ENCODE measurements at regions not wholly inside any gene's neighbourhood (a gene's known extent, or its start where the extent isn't known, plus 50 kb on each side); places are given as distances from the start of the nearest gene placed in this dataset.

DNA sequence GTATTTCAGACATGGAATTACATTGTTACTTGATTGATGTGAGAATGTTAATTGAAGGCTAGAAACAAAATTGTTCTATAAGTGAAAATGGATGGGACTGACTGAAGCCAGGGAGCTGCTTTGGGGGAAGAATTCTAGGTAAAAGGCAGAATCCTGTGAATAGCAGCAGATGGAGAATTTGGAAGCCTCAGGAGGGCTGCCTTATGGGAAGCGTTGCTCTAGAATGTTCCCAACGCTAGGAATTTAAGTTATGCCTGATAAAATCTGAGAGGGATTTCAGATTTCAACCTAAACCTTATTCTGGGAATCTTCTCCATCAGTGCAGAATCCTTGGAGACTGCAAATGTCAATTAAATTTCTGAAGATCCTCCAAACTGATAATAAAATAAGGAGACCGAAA, 858.2 kb upstream of the FLRT2 start:
- H3K4me3 ChIP-seq (ENCODE audit: low read length): no peak overlapping the region
- no peak for DNase-seq (ENCODE audit: low read depth)
- TF ChIP-seq, protein P1, sequence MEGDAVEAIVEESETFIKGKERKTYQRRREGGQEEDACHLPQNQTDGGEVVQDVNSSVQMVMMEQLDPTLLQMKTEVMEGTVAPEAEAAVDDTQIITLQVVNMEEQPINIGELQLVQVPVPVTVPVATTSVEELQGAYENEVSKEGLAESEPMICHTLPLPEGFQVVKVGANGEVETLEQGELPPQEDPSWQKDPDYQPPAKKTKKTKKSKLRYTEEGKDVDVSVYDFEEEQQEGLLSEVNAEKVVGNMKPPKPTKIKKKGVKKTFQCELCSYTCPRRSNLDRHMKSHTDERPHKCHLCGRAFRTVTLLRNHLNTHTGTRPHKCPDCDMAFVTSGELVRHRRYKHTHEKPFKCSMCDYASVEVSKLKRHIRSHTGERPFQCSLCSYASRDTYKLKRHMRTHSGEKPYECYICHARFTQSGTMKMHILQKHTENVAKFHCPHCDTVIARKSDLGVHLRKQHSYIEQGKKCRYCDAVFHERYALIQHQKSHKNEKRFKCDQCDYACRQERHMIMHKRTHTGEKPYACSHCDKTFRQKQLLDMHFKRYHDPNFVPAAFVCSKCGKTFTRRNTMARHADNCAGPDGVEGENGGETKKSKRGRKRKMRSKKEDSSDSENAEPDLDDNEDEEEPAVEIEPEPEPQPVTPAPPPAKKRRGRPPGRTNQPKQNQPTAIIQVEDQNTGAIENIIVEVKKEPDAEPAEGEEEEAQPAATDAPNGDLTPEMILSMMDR (IDR thresholded peaks at IDR 0.05; ENCODE audit: insufficient read depth, low read depth, low read length, missing control alignments): no peak

DNA sequence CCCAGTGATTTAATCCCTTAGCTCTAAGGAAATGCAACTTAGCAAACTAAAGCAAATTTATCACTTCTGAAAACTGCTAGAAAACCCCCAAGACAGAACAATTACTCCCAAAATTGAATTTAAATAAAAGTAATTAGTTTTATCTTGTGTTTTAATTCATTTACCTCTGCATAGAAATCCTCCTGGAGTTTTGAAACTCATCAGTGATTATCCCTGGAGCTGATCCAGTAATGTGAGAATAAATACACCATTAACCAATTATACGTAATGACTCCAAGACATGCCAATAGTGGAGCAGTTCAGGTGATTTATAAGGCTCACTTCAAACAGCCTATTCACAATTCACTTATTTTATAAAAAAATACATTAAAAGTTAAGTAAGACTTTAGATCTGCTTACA, 855.3 kb upstream of the FLRT2 start:
- TF ChIP-seq, protein P1 (IDR thresholded peaks at IDR 0.05; ENCODE audit: insufficient read depth, low read depth, low read length, missing control alignments): no peak
- H3K4me3 ChIP-seq (ENCODE audit: low read length): no peak overlapping the region
- DNase-seq (ENCODE audit: low read depth): no peak

DNA sequence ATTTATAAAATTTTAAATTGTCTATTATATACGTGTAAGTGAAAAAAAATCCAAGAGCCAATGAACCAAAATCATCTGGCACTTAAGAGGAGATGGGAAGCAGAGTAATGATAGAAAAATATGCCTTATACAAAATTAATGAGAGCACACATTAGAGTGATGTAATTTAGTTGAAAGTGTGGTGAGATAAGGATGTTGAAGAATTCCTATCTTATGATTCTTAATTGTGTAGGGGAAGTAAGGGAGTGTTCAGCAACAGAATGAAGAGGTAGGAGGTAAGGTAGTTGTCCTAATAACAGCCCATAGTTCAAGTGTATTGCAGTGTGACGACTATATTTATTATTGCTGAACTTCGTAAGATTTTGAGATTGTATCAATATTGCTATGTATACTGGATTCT, 843.4 kb upstream of the FLRT2 start:
- TF ChIP-seq, protein P1 (IDR thresholded peaks at IDR 0.05; ENCODE audit: insufficient read depth, low read depth, low read length, missing control alignments): no peak
- H3K4me3 ChIP-seq (ENCODE audit: low read length): no peak overlapping the region
- peak; percentile 3 for DNase-seq (ENCODE audit: low read depth)

DNA sequence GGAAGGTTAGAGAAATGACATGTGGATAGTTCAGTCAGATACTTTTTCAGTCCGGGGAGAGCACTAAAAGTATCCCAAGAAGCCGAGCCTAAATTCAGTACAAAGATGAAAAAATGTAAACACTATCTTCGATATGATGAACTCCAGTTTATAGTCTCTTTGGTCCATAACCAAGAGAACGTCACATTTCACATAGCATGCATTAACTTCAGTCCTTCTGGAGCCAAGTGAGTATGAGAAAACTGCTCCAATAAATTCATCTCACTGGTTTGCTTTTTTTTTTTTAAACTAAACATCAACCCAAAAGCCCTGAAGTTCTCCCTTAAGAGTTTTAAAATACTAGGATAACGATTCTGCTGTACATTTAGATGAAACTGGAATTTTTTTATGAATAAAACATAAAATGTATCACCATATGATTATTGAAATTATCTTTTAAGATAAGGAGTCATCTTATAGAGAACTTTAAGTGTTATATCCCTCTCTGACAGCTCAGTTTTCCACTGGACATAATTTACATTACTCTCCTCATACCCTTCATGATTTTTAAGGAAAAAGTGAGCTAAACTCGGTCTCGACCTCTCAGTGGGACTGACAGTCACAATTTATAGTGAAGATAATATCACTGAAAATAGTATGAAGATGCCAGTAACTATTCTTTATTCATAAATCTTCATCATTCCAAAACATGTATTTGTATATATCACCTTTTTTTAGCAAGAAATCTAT, 841.5 kb upstream of the FLRT2 start:
- TF ChIP-seq, protein P1 (IDR thresholded peaks at IDR 0.05; ENCODE audit: insufficient read depth, low read depth, low read length, missing control alignments): no peak
- no peak for DNase-seq (ENCODE audit: low read depth)
- no peak overlapping the region for H3K4me3 ChIP-seq (ENCODE audit: low read length)

DNA sequence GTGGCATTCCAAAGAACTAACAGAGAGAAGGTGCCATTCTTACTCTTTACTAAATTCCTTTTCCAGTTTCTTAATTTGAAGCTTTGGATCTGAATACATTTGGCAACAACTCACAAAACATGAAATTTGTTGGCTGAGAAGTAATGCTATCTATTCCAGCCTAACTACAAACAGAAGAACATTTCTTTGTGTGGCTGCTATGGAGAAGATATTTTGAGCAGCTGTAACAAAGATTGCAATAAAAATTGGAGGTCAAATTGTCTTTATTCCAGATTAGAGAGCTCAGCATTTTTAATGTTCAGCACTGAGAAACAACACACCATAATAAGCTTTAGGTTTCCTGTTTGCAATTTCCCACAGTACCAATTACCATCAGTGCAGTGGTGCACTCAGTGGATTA, 835.8 kb upstream of the FLRT2 start:
- TF ChIP-seq, protein P1 (IDR thresholded peaks at IDR 0.05; ENCODE audit: insufficient read depth, low read depth, low read length, missing control alignments): no peak
- no peak for DNase-seq (ENCODE audit: low read depth)
- no peak overlapping the region for H3K4me3 ChIP-seq (ENCODE audit: low read length)

DNA sequence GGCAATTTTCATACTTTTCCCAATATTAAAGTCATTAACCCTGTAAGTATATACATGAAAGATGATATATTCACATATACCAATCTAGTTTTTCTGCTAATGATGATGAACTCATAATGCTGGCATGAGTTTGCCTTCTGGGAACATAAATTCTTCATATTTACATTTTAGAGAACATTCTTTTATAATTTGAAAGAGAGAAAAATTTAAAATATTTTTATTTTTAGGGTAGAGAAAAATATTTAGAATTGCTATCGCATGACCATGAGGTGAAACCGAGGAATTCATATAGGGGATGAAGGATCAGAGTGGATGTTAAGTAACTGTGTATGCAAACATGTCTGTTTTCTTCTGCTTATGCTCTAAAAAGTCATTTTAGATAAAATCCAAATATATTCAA, 825.3 kb upstream of the FLRT2 start:
- no peak overlapping the region for H3K4me3 ChIP-seq (ENCODE audit: low read length)
- no peak for DNase-seq (ENCODE audit: low read depth)
- TF ChIP-seq, protein P1 (IDR thresholded peaks at IDR 0.05; ENCODE audit: insufficient read depth, low read depth, low read length, missing control alignments): no peak

DNA sequence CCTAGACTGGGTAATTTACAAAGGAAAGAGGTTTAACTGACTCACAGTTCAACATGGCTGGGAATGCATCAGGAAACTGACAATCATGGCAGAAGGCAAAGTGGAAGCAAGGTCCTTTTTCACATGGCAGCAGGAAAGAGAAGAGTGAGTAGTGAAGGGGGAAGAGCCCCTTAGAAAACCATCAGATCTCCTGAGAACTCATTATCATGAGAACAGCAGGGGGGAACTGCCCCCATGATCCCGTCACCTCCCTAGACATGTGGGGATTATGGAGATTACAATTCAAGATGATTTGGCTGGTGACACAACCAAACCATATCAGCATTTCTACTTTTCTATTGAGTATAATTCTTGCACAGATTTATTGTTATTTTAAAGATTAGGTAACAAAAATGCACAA, 822.1 kb upstream of the FLRT2 start:
- TF ChIP-seq, protein P1 (IDR thresholded peaks at IDR 0.05; ENCODE audit: insufficient read depth, low read depth, low read length, missing control alignments): no peak
- DNase-seq (ENCODE audit: low read depth): no peak
- H3K4me3 ChIP-seq (ENCODE audit: low read length): no peak overlapping the region
